GM18867 (cell line): ENCODE measurements at regions not wholly inside any gene's neighbourhood (a gene's known extent, or its start where the extent isn't known, plus 50 kb on each side); places are given as distances from the start of the nearest gene placed in this dataset.
A peak's percentile ranks its signal among the peaks of the same experiment; 100 is the strongest.
"Not testable (repeated sequence)": the region's sequence is repeated elsewhere in the genome, so short reads cannot be mapped to it uniquely, and the experiment has no call there.

Experiments
- ATAC-seq: cut with Tn5 transposase; IDR thresholded peaks from one replicate; pipeline ENCODE4 v1.9.1; 2021; ENCODE audit warnings: mild to moderate bottlenecking, moderate library complexity; ENCODE audit not compliant: unreplicated experiment

DNA sequence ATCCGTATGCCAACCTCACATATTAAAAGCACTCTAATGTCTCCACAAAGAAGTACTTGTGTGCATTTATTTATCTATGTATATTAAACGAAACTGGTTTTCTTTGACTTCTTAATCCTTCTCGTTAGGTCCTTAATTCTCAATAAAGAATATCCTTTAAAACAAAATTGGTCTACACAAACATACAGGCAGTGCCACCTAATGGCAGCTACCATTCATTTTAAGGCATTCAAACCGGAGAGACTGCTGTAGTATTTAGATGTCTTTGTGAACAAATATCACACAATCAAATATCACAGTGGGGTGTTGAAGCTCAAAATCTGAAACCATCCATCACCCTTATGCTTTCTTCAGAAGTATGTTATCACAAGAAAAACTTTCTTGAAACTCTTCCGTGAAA is 96.6 kb upstream of the IRAK1BP1 start:
- ATAC-seq, result no peak

DNA sequence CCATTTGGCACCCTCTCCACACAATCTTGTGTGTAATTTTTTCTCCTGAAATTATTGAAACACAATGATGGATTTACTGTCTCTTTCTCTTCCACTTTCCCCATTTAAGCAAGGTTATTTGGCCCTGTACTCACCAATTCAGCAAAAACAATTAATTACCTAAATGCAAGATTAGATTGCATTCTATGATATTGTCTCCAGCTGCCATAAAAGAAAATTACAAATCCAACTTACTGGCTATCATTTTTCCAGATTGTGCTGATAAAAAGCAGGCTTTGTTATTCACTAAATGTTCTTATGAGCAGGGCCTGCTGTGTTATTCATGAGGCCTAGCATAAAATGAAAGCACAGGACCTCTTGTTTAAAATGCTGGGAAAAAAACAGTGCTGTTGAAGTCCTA is 95.8 kb upstream of the IRAK1BP1 start:
- ATAC-seq, result no peak

DNA sequence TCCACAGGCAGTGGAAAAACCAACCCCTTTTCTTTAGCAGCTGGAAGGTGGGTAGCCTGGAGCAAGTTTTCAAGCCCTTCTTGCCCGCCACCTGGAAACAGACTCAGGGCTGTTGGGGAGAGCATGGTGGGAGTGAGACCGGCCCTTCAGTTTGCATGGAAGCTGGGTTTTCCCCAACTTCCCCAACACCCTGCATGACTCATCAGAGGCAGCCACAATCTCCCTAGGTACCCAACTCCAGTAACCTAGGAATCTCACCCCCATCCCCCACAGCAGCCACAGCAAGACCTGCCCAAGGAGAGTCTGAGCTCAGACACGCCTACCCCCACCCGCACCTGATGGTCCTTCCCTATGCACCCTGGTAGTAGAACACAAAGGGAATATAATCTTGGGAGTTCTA is 86.3 kb upstream of the IRAK1BP1 start:
- no peak for ATAC-seq

DNA sequence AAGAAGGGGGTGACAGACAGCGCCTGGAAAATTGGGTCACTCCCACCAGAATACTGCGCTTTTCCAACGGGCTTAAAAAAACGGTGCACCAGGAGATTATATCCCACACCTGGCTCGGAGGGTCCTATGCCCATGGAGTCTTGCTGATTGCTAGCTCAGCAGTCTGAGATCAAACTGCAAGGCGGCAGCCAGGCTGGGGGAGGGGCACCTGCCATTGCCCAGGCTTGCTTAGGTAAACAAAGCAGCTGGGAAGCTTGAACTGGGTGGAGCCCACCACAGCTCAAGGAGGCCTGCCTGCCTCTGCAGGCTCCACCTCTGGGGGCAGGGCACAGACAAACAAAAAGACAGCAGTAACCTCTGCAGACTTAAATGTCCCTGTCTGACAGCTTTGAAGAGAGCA is 84.0 kb upstream of the IRAK1BP1 start:
- not testable (repeated sequence) for ATAC-seq

DNA sequence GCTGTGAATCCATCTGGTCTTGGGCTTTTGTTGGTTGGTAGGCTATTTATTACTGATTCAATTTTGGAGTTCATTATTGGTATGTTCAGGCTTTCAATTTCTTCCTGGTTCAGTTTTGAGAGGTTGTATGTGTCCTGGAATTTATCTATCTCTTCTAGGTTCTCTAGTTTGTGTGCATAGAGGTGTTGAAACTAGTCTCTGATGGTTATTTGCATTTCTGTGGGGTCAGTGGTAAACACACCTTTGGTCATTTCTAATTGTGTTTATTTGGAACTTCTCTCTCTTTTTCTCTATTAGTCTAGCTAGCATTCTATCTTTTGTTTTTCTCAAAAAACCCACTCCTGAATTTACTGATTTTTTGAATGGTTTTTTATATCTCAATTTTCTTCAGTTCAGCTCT is 70.1 kb upstream of the IRAK1BP1 start:
- no peak for ATAC-seq

DNA sequence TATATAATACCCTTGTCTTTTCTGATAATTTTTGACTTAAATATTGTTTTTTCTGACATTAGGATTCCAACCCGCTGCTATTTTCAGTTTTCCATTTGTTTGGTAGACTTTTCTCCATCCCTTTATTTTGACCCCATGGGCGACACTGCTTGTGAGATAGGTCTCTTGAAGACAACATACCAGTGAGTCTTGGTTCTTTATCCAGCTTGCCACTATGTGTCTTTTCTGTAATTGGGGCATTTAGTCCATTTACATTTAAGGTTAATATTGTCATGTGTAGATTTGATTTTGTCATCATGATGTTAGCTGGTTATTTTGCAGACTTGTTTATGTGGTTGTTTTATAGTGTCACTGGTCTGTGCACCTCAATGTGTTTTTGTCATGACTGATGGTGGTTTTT is 67.7 kb upstream of the IRAK1BP1 start:
- no peak for ATAC-seq

DNA sequence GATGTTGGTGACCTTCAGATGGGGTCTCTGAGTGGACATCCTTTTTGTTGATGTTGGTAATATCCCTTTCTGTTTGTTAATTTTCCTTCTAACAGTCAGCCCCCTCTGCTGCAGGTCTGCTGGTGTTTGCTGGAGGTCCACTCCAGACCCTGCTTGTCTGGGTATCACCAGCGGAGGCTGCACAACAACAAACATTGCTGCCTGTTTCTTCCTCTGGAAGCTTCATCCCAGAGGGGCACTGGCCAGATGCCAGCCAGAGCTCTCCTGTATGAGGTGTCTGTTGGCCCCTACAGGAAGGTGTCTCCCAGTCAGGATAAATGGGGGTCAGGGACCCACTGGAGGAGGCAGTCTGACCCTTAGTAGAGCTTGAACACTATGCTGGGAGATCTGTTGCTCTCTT is 60.6 kb upstream of the IRAK1BP1 start:
- ATAC-seq, result not testable (repeated sequence)

DNA sequence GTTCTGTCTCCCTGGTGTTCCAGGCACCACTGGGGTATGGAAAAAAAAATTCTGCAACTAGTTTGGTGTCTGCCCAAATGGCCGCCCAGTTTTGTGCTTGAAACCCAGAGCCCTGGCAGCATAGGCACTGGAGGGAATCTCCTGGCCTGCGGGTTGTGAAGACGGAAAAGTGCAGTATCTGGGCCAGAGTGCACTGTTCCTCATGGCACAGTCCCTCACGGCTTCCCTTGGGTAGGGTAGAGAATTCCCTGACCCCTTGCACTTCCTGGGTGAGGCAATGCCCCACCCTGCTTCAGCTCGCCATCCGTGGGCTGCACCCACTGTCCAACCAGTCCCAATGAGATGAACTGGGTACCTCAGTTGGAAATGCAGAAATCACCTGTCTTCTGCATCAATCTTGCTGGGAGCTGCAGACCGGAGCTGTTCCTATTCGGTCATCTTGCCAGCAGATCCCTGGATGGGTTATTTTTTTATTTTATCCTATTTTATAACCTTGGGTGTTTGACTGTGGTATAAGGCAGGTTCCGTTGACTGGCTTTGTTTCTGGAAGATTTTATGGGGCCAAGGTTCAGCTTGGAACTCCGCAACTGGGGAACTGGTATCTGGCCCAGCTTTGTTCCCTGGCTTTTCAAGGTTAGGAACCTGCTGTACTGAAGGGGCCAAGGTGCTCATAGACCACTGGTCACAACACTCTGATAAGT is 59.5 kb upstream of the IRAK1BP1 start:
- ATAC-seq, result not testable (repeated sequence)

DNA sequence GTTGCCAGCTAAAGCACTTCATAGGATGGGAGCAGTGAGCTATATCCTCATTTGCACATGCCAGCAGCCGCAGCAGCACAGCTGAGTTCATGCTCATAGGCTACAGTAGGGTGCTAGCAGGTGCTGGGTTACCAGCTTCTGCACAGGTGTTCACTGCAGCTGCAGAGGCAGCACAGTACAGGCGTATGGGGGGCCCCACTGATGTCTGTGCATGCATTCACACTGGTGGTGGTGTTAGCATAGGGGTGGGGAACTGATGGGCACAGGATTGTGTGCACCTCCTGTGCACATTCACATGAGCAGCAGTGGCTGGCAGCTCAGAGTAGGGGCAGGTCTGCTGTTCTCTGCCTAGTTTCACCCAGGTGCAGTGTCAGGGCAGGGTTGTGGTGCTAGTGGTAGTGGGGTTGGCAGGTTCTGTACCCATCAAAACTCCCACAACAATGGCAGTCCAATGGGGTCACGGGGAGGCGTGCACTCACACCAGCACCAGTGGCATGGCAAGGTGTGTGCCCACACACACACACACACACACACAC is 58.9 kb upstream of the IRAK1BP1 start:
- ATAC-seq, result no peak

DNA sequence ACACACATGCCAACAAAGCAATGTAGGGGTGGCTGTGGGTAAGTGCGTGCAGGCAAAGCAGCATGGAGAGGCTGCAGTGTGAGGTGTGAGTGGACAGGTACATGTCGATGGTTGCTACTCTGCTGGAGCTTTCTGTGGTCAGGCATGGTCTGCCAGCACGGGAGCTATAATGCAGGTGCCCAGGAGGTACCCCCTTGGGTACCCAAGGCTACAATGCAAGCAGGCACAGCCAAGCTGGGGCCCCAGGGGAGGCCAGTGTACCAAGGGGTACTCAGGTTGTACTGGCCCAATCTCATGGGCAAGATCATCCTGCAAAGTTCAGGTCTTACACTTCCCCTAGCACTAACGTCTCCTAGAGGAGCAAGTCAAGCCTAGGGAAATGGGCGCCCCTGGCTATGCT is 58.4 kb upstream of the IRAK1BP1 start:
- ATAC-seq, result no peak

DNA sequence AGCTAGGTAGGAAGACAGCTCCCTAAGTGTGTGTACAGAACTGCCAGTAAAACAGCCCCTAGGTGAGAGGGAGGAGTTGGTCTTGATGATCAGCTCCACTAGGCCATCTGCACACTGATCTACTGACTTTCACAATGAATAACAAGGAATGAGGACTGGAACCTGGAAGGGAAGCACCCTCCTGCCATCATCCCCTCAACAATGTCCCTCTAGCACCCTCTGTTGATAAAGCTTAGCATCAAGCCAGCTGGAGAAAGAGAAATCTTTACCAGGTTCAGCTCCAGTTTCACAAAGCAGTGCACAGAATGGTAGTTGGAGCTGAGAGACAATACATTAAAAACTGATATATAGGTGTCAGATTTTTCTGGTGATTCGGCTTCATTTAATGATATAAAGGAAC is 57.2 kb upstream of the IRAK1BP1 start:
- ATAC-seq, result peak; percentile 75

DNA sequence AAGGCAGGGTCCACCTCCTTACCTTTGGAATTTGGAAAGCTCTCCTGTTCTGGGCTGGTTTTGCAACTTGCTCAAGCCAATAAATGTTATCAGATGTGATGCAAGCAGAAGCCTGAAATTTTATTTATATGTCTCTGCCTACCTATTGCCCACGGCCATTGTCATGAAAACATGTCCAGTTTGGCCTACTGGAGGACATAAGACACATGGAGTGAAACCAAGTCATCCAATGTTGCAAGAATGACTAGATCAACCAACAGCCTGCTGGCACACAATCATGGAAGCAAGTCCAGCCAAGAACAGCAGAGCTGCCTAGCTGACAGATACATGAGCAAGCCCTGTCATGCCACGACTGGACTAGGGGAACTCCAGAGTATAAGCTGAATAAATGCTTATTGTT is 56.7 kb upstream of the IRAK1BP1 start:
- ATAC-seq, result no peak
